Upper lobe of right lung (tissue), 1 donor: ENCODE measurements at regions not wholly inside any gene's neighbourhood (a gene's known extent, or its start where the extent isn't known, plus 50 kb on each side); places are given as distances from the start of the nearest gene placed in this dataset.
A peak's percentile ranks its signal among the peaks of the same experiment; 100 is the strongest.
"Not testable (repeated sequence)": the region's sequence is repeated elsewhere in the genome, so short reads cannot be mapped to it uniquely, and the experiment has no call there.

Experiments used
- ATAC-seq: fragments of 200-7000 bp; cut with Tn5 transposase; one replicate; pipeline ENCODE4 v1.9.1; 2020; ENCODE audit warnings: mild to moderate bottlenecking, moderate library complexity
- DNase-seq: peaks from one replicate; pipeline ENCODE4 v3.0.0-alpha.2; 2020
- H3K27ac ChIP-seq: fragments of 200-600 bp; one replicate; pipeline ENCODE4 v1.8.0; 2022
- H3K27me3 ChIP-seq: fragments of 200-600 bp; one replicate; pipeline ENCODE4 v1.8.0; 2022; ENCODE audit warnings: mild to moderate bottlenecking
- H3K36me3 ChIP-seq: fragments of 200-600 bp; one replicate; pipeline ENCODE4 v1.8.0; 2022
- H3K4me1 ChIP-seq: fragments of 200-600 bp; one replicate; pipeline ENCODE4 v1.8.0; 2022
- H3K4me3 ChIP-seq: fragments of 200-600 bp; one replicate; pipeline ENCODE4 v1.8.0; 2022; ENCODE audit warnings: mild to moderate bottlenecking
- H3K9me3 ChIP-seq: fragments of 200-600 bp; one replicate; pipeline ENCODE4 v1.8.0; 2022
- intact Hi-C: fragments of 100-400 bp; cut with DNase I; formaldehyde crosslinking; loops from one replicate; pipeline ENCODE4 v1.11.0; 2022
- TF ChIP-seq, protein P1 (sequence below): fragments of 200-600 bp; IDR thresholded peaks from one replicate; pipeline ENCODE4 v1.8.0; 2022; ENCODE audit warnings: antibody characterized with exemption
- donor health status: DM: no; HTN: yes; CAD: no; lungs with severe emphysema.

DNA sequence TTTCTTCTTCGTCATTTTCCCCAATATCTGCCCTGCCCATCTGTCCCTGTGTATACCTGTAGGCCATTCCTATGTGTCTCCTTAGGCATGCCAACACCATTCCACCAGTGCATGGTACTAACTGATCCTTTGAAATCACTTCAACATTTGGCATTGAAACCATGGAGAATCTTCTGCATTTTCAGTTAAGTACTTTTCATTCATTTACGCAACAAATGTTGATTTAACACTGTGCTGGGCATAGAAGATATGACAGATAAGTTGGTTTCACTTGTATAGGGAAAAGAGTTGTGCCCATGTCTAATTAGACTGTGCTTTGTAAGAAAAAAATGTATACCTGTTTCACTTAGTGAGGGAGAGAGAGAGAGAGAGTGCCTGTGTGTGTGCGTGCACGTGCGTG lies 77.9 kb upstream of the FLT1 start:
- Histone ChIP-seq H3K27ac (no peak overlapping the region), H3K36me3 (no peaks in the 10 kb centered on the region), H3K27me3 (no peaks in the 10 kb centered on the region), H3K4me1 (no peaks in the 10 kb centered on the region), H3K9me3 (no peaks in the 10 kb centered on the region), H3K4me3 (no peak overlapping the region)
- intact Hi-C loops = no loop called here
- DNase-seq (no peak), ATAC-seq (no peak)
- TF ChIP-seq, protein P1, sequence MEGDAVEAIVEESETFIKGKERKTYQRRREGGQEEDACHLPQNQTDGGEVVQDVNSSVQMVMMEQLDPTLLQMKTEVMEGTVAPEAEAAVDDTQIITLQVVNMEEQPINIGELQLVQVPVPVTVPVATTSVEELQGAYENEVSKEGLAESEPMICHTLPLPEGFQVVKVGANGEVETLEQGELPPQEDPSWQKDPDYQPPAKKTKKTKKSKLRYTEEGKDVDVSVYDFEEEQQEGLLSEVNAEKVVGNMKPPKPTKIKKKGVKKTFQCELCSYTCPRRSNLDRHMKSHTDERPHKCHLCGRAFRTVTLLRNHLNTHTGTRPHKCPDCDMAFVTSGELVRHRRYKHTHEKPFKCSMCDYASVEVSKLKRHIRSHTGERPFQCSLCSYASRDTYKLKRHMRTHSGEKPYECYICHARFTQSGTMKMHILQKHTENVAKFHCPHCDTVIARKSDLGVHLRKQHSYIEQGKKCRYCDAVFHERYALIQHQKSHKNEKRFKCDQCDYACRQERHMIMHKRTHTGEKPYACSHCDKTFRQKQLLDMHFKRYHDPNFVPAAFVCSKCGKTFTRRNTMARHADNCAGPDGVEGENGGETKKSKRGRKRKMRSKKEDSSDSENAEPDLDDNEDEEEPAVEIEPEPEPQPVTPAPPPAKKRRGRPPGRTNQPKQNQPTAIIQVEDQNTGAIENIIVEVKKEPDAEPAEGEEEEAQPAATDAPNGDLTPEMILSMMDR = no peak

DNA sequence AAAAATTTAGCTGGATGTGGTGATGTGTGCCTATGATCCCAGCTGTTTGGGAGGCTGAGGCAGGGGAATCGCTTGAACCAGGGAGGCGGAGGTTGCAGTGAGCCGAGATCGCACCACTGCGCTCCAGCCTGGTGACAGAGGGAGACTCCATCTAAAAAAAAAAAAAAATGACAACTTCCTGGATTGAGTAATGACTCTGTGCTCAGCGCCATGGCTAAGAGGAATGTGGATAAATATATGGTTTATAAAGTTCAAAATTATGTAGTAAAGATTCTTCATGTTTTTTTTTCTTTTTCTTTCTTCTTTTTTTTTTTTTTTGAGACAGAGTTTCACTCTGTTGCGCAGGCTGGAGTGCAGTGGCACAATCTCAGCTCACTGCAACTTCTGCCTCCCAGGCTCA lies 75.4 kb upstream of the FLT1 start:
- DNase-seq, intact Hi-C loops, ATAC-seq, H3K4me3 ChIP-seq, H3K27me3 ChIP-seq, H3K9me3 ChIP-seq, H3K36me3 ChIP-seq, H3K27ac ChIP-seq, H3K4me1 ChIP-seq: not testable (repeated sequence)

DNA sequence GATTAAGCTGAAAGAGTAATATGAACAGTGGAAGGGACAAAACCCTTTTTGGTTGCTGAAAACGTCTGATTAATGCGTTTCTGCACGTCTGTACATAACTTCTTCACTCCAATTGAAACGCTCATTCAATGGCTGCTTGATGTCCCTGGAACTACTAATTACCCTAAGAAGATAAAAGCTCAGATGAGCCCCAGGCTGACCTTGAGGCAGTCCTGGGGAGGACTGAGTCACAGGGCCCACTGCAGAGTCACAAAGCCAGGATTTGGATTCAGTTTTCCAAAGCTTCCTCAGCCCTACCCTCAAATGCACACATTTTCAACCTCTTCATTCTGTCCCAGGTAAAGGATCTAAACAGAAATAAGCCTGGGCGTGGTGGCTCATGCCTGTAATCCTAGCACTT lies 75.0 kb upstream of the FLT1 start:
- Histone ChIP-seq H3K27me3 (no peaks in the 10 kb centered on the region), H3K4me3 (no peak overlapping the region), H3K36me3 (no peaks in the 10 kb centered on the region), H3K9me3 (no peaks in the 10 kb centered on the region), H3K27ac (no peak overlapping the region), H3K4me1 (no peaks in the 10 kb centered on the region)
- intact Hi-C loops = no loop called here
- ATAC-seq (no peak), DNase-seq (no peak)
- TF ChIP-seq, protein P1 = no peak

DNA sequence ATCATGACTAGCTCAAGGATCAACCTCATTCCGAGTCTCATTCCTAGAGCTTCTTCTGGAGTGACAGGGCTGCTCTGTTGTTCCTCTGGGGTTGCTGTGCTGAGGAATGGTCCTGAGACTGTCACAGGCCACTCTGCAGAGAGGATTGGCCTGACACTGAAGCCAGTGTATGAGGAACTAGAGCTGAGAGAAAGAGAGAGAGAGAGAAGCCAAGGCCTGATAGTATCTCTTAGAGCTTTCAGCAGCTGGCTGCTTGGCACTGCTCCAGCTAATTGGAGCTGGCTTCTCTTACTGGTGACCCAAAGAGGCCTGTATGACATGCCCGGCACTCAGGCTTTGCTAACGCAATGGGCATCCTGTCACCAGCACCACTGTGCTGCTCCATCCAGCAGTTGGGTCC lies 73.4 kb upstream of the FLT1 start:
- TF ChIP-seq, protein P1 = no peak
- Histone ChIP-seq H3K4me1 (no peaks in the 10 kb centered on the region), H3K27ac (no peak overlapping the region), H3K27me3 (no peaks in the 10 kb centered on the region), H3K36me3 (no peaks in the 10 kb centered on the region), H3K4me3 (no peak overlapping the region), H3K9me3 (no peaks in the 10 kb centered on the region)
- intact Hi-C loops = no loop called here
- peak; percentile 26 for ATAC-seq
- peak; percentile 71 for DNase-seq

DNA sequence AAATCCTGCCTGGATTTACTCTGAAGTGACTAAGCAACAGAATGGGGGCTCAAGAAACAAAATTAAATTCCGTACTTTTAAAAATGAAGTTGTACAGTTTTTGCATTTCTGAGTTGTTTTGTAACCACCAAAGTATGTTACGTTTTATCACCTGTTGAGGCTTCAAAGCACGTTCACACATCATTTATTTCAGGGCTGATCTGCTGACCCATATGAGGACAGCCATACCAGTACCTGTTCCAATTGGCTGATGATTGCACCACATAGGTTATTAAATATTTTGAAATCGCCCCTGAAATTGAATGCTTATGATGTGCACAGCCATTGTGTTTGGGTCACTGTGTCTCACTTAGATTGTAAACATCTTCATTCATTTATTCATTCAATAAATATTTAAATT lies 72.0 kb upstream of the FLT1 start:
- TF ChIP-seq, protein P1 = no peak
- H3K27ac ChIP-seq = no peak overlapping the region
- H3K27me3 ChIP-seq = no peaks in the 10 kb centered on the region
- no peaks in the 10 kb centered on the region for H3K9me3 ChIP-seq
- H3K4me1 ChIP-seq = no peaks in the 10 kb centered on the region
- intact Hi-C loops = no loop called here
- DNase-seq (no peak), ATAC-seq (no peak)
- no peak overlapping the region for H3K4me3 ChIP-seq
- no peaks in the 10 kb centered on the region for H3K36me3 ChIP-seq

DNA sequence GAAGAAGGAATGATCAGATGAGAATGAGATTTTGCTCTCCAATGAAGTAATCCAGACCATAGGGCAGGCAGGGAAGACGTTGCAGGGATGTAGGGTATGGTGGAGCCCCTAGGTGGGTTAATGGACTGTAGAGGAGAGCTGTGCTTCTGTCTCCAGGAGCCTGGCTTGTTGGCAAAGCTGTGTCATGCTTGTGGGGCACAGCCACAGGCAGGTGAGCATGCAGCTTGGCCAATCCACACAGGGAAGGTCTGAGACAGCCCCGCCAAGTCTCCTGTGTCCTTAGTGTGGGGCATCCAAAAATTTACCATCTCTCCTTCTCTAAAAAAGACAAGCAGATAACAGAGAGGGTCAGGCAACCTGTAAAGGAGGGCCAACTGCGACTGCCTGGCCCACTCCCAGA lies 71.4 kb upstream of the FLT1 start:
- H3K9me3 ChIP-seq = no peaks in the 10 kb centered on the region
- H3K36me3 ChIP-seq = no peaks in the 10 kb centered on the region
- H3K27ac ChIP-seq = no peak overlapping the region
- TF ChIP-seq, protein P1 = no peak
- ATAC-seq (no peak), DNase-seq (no peak)
- H3K4me1 ChIP-seq = no peaks in the 10 kb centered on the region
- H3K4me3 ChIP-seq = no peak overlapping the region
- intact Hi-C loops = no loop called here
- H3K27me3 ChIP-seq = no peaks in the 10 kb centered on the region
